ENCODE measurements at regions not wholly inside any gene's neighbourhood (a gene's known extent, or its start where the extent isn't known, plus 50 kb on each side); places are given as distances from the start of the nearest gene placed in this dataset.

DNA sequence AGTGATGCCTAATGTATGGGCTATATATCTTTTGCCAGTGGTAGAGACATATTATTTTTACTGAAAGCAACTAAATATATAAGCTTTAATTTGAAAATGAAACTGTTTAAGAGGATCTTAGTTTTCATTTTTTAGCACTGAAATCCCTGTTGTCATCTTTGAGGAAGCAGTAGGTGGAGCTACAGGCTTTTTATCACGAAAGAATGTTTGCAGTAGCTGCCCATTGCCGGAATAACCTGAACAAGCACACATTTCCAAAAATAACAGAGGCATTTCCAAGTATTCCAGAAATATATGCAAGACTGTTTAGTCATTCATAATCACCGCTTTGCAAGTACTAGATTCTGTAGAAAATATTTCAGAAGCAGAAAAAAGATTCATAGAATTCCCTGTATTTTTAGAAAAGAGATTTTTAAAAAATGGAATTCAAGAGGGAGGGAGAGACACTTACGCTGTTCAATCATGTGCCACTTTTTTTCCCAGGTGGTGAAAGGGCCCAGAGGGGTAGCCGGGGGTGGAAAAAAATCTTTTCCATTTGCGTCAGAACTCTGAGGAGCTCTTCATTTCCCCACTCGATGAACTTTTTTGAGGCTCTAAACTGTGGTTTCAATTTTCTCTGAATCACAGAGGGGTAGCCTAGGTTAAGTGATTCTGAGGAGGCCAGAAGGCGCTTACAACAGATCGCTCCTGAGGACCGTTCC, 142.5 kb upstream of the FERMT1 start:
- H3K4me3 ChIP-seq: no peak overlapping the region
- no peaks in the 10 kb centered on the region for H3K27me3 ChIP-seq
- DNase-seq (ENCODE audit: extremely low spot score in 2 of 2): no peak
- H3K27ac ChIP-seq: no peak overlapping the region
- intact Hi-C loops (cut with DNase I): no loop called here
- H3K36me3 ChIP-seq: no peaks in the 10 kb centered on the region
- TF ChIP-seq POLR2A (IDR thresholded peaks at IDR 0.05): no peak
- TF ChIP-seq POLR2AphosphoS5 (IDR thresholded peaks at IDR 0.05; ENCODE audit: insufficient read depth in 1 of 2, low read depth in 1 of 2): no peak
- TF ChIP-seq, protein P1, sequence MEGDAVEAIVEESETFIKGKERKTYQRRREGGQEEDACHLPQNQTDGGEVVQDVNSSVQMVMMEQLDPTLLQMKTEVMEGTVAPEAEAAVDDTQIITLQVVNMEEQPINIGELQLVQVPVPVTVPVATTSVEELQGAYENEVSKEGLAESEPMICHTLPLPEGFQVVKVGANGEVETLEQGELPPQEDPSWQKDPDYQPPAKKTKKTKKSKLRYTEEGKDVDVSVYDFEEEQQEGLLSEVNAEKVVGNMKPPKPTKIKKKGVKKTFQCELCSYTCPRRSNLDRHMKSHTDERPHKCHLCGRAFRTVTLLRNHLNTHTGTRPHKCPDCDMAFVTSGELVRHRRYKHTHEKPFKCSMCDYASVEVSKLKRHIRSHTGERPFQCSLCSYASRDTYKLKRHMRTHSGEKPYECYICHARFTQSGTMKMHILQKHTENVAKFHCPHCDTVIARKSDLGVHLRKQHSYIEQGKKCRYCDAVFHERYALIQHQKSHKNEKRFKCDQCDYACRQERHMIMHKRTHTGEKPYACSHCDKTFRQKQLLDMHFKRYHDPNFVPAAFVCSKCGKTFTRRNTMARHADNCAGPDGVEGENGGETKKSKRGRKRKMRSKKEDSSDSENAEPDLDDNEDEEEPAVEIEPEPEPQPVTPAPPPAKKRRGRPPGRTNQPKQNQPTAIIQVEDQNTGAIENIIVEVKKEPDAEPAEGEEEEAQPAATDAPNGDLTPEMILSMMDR (IDR thresholded peaks at IDR 0.05): no peak
- H3K9me3 ChIP-seq: no peaks in the 10 kb centered on the region
- H3K4me1 ChIP-seq: peaks cover 5% of the 10 kb centered on the region

DNA sequence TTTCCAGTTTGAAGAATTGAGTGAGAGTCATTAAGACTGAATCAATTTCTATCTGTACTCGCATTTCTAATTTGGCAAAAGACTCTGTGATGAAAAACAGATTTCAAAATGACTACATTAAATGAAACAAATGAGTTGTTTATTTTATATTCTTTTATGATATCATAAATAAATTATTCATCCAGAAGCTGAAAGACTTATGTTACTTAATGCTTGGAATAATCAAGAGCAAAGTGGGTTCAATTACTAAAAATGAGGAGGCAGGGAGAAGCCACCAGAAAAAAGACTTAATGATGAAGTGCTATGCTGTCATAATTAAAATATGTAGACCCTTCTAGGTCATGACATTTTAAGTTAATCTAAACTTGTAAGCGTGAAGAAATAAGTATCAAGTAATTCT, 130.6 kb upstream of the FERMT1 start:
- no peaks in the 10 kb centered on the region for H3K4me1 ChIP-seq
- no peak for DNase-seq (ENCODE audit: extremely low spot score in 2 of 2)
- H3K27me3 ChIP-seq: no peaks in the 10 kb centered on the region
- no peak overlapping the region for H3K27ac ChIP-seq
- TF ChIP-seq, protein P1 (IDR thresholded peaks at IDR 0.05): no peak
- TF ChIP-seq POLR2A (IDR thresholded peaks at IDR 0.05) (no peak), POLR2AphosphoS5 (IDR thresholded peaks at IDR 0.05; ENCODE audit: insufficient read depth in 1 of 2, low read depth in 1 of 2) (no peak)
- H3K9me3 ChIP-seq: no peaks in the 10 kb centered on the region
- no peak overlapping the region for H3K4me3 ChIP-seq
- intact Hi-C loops (cut with DNase I): no loop called here
- no peaks in the 10 kb centered on the region for H3K36me3 ChIP-seq

DNA sequence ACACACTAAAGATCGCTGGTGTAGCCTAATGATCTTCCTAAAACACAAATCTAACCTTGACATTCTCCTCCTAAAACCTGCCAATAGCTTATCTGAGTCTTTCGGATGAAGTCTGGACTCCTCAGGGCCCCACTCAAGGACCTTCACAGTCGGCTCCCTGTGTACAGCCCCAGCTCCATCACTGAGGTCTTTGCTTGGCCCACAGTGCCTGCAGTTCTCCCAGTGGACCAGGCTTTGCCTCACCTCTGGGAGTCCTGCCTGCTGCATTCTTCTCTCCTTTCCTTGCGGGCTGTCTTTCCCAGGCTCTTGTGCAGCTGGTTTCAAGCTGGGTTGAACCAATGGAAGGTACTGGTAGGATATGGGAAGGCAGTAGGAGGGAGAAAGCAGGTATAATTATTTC, 122.6 kb upstream of the FERMT1 start:
- intact Hi-C loops (cut with DNase I): no loop called here
- TF ChIP-seq POLR2AphosphoS5 (IDR thresholded peaks at IDR 0.05; ENCODE audit: insufficient read depth in 1 of 2, low read depth in 1 of 2) (no peak), POLR2A (IDR thresholded peaks at IDR 0.05) (no peak)
- TF ChIP-seq, protein P1 (IDR thresholded peaks at IDR 0.05): no peak
- Histone ChIP-seq H3K9me3 (no peaks in the 10 kb centered on the region), H3K4me3 (no peak overlapping the region), H3K27me3 (no peaks in the 10 kb centered on the region), H3K36me3 (no peaks in the 10 kb centered on the region), H3K4me1 (no peaks in the 10 kb centered on the region), H3K27ac (no peak overlapping the region)
- DNase-seq (ENCODE audit: extremely low spot score in 2 of 2): no peak

DNA sequence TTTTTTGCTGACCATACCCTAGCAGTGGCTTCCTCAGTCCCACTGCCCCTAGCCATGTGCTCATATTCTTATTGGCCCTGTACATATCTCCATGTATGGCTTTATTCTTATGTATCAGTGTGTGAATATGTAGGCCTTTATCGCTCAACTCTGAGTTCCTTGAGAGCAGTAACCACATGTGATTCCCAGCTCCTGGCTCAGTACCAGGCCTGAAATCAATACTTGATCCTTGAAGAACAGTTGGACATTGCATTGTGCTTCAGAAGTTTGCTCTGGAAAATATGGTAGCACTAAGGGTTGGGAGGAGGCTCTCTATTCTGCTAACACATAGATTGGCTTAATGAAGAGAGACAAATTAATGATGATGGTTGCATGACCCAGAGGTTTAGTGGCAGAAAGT, 118.8 kb upstream of the FERMT1 start:
- Histone ChIP-seq H3K36me3 (no peaks in the 10 kb centered on the region), H3K4me1 (no peaks in the 10 kb centered on the region), H3K27me3 (no peaks in the 10 kb centered on the region), H3K9me3 (no peaks in the 10 kb centered on the region), H3K4me3 (no peak overlapping the region), H3K27ac (no peak overlapping the region)
- DNase-seq (ENCODE audit: extremely low spot score in 2 of 2): no peak
- no peak for TF ChIP-seq POLR2AphosphoS5 (IDR thresholded peaks at IDR 0.05; ENCODE audit: insufficient read depth in 1 of 2, low read depth in 1 of 2)
- no peak for TF ChIP-seq POLR2A (IDR thresholded peaks at IDR 0.05)
- TF ChIP-seq, protein P1 (IDR thresholded peaks at IDR 0.05): no peak
- intact Hi-C loops (cut with DNase I): no loop called here

DNA sequence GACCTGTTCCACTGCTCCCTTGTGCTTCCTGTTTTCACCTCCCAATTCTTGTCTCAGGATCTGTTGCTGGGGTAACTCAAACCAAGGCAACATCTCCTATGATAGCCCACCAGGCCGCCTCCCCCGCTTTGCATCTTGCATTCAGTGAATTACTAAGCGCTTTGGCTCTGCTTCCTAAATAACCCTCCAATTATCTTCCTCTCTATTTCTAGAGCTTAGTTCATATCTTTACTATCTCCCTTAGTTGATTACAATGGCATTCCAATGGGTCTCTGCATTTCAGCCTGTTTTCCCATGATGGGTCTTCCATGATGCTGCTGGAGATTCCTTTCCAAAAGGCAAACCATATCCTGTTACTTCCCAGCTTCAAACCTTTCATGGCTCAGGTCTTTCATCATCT, 117.2 kb upstream of the FERMT1 start:
- Histone ChIP-seq H3K4me1 (no peaks in the 10 kb centered on the region), H3K4me3 (no peak overlapping the region), H3K9me3 (no peaks in the 10 kb centered on the region), H3K27ac (no peak overlapping the region), H3K36me3 (no peaks in the 10 kb centered on the region), H3K27me3 (no peaks in the 10 kb centered on the region)
- TF ChIP-seq, protein P1 (IDR thresholded peaks at IDR 0.05): no peak
- no peak for TF ChIP-seq POLR2A (IDR thresholded peaks at IDR 0.05)
- TF ChIP-seq POLR2AphosphoS5 (IDR thresholded peaks at IDR 0.05; ENCODE audit: insufficient read depth in 1 of 2, low read depth in 1 of 2): no peak
- intact Hi-C loops (cut with DNase I): no loop called here
- no peak for DNase-seq (ENCODE audit: extremely low spot score in 2 of 2)

Data from vagina (tissue), 2 donors.